ENCODE measurements at regions not wholly inside any gene's neighbourhood (a gene's known extent, or its start where the extent isn't known, plus 50 kb on each side); places are given as distances from the start of the nearest gene placed in this dataset.

GRCh38 chr18:38052879-38053590 is 487.4 kb upstream of the CELF4 start:
- DNase-seq (ENCODE audit: low spot score) = no peak

GRCh38 chr18:38047820-38048219 is 482.2 kb upstream of the CELF4 start:
- DNase-seq (ENCODE audit: low spot score) = no peak

- DNase-seq (ENCODE audit: low spot score) = no peak
Observed at GRCh38 chr18:38046651-38047050, 481.1 kb upstream of the CELF4 start.

DNA sequence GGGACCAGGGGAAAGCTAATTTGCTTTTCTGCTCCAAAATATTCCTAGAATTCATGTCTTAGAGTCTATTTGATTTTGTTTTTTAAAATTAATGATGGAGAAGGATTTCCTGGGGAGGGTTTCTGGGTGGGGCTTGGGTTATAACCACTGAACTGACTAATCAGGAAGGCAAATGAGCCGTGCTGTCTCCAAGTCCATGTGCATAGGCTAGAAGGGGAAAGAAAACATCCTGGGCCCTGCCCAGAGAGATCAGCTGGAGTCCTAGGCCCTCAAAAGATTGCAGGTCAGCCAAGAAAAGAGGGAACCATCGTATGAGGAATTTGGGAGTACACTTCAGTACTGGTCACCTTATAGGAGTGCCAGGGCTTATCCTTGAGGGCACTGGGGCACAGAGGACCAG is 480.2 kb upstream of the CELF4 start:
- DNase-seq (ENCODE audit: low spot score) = no peak

GRCh38 chr18:38042211-38042890 is 476.8 kb upstream of the CELF4 start:
- no peak for DNase-seq (ENCODE audit: low spot score)

DNA sequence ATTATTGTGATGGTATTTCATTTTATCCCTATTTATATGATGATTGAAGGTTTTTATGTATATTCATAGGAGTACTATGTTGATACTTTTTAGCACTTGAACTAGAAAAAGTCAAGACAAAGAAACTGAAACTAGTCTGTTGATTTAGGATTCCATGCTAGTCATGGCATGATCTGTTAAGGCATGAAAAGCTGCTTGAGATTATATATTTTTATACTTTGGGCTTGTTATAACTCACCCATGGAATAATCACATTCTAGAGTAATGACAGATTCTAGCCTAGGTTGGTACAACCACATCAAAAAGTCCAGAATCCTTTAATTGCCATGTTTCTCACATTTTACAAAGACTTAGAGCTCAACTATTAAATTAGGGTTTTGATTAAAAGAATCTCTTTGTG is 472.6 kb upstream of the CELF4 start:
- DNase-seq (ENCODE audit: low spot score) = no peak

GRCh38 chr18:38035193-38035592 is 469.6 kb upstream of the CELF4 start:
- no peak for DNase-seq (ENCODE audit: low spot score)

DNA sequence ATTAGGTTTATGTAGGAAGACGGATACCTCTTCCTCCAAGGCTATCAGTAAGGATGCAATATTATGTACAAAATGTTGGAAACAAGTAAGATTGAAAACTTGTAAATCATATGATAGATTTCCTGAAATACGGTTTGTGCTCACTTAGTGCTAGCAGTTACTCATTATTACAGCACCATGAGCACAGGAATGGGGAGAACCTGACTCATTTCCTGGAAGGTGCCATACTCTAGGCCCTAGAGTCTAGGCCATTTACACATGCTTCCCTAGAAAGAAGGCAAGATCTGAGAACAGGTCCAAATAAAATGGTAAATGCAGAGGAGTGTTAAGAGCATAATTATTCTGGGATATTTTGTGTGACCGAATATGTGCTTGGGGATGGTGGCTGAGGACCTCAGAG is 467.7 kb upstream of the CELF4 start:
- peak; percentile 47 for DNase-seq (ENCODE audit: low spot score)

DNA sequence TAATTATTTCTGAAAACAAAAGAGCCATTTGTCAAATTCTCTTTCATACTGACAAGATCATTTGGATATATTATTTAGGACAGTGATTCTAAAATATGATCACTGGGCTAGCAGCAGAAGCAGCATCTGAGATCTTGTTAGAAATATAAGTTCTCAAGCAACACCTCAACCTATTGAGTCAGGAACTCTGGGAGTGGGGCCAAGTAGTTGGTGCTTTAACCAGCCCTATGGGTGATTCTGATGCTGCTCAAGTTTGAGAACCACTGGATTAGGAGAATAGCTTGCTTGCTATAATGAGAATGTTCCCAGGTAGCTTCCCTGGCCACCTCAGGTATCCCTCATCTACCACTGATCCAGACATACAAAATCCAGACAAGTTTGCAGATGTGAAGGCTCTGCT is 466.9 kb upstream of the CELF4 start:
- DNase-seq (ENCODE audit: low spot score) = no peak

GRCh38 chr18:38028946-38029345 is 463.3 kb upstream of the CELF4 start:
- no peak for DNase-seq (ENCODE audit: low spot score)

- peak; percentile 78 for DNase-seq (ENCODE audit: low spot score)
Observed at GRCh38 chr18:38025433-38026038, 459.9 kb upstream of the CELF4 start.

DNA sequence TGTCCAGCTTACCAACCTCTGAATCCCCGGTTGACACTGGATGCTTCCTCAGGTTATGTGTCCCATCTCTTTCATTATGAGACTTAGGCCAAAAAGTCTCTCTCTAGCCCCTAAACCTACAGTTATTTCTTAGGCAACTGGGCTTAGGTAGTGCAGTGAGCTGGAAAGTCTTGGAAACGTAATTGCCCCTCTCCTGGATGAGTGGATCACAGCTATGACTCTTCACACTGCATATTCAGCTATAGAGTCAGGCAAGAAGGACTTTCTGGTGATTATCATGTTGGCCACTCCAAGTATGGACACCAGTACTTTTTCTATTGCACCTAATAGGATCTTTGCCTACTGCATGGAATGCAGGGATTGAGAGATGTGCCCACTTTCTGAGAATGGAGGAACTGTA is 458.3 kb upstream of the CELF4 start:
- DNase-seq (ENCODE audit: low spot score) = no peak

DNA sequence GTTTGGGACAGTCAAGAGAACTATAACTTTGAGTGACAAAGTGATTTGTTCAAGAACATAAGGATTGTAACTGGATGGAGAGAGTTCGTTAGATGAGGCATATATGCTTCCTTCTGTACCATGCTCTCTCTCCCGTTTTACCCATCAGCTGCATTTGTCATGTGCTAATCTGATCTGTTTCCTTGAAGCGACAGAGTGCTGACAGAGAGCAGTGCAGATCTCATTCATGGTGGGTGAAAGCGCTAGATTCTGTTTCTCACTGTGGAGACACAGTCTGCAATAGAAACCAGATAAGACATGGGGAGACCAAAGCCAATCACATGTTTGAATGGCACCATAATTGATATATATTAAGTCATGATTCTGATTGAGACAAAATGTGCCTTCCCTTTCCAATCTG is 456.6 kb upstream of the CELF4 start:
- DNase-seq (ENCODE audit: low spot score) = no peak

DNA sequence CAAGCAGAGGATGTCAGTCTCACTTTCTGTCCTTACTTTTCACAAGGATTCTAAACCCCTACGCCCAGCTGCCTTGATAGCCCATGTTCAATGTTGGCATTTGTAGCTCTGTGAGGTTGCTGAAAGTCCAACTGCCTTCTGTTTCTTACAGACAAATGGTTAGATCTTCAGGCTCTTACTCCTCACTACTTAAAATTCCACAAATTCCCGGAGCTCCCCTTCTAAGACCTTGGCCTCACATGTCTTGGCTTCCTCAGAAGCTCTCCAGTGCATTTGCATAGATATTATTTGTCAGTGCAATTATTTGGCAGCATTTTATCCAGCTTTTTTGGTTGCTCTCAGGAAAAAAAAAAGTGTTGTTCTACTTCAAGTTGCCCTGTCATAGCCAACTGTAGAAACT is 453.7 kb upstream of the CELF4 start:
- no peak for DNase-seq (ENCODE audit: low spot score)

DNA sequence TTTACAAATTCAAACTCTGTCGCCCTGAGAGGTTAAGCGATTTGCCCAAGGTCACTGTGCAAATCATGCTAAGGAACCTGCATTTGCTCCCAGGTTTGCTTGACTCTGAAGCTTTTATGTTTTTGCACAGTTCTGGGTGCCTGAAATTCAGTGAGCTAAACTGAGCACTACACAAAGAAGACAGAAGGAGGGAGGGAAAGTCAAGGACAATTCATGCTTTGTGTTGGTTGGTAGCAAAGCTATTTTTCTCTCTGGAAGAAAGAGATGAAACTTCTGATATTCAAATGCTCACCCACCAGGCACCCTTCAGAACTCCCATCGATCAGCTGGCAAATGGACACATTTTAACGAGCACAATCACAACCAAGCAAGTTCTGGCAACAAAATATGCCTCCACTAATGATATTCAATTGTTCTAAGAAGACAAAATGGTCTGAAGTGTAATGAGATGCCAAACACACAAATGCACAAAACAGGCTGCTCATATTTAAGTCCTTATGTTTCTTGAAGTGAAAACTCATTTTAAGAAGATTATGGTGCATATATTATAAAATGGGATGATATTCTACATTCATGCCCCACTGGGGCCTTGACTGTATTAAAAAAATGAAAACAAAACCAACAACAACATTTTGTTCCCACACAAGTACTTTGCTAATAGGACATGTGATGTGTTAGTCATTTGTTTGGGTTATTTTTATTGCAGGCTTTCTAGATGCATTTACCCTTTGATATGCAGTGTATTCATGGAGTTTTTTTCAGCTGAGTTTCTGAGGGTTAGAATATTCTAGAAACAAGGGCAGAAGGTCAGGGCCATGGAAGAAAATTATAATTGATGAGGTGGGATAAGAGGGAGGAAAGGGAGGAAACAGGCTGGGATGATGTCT is 445.6 kb upstream of the CELF4 start:
- peak; percentile 6 for DNase-seq (ENCODE audit: low spot score)

DNA sequence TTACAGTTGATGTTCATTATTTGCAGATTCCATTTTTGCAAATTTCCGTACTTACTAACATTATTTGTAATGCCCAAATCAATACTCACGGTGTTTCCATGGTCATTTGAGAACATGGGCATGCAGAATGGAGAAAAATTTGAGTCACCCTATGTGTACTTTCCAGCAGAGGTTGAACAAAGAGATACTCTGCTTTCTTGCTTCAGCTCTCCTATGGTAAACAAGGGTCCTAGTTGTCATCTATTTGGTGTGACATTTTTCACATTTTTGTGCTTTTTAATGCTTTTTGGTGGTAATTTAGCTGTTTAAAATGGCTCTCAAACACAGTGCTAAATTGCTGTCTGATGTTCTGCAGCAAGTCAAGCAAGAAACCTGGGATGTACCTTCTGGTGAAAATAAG is 444.4 kb upstream of the CELF4 start:
- DNase-seq (ENCODE audit: low spot score) = no peak

- DNase-seq (ENCODE audit: low spot score) = peak; percentile 13
Observed at GRCh38 chr18:38009320-38009719, 443.7 kb upstream of the CELF4 start.

- DNase-seq (ENCODE audit: low spot score) = peak; percentile 33
Observed at GRCh38 chr18:38007676-38008330, 442.2 kb upstream of the CELF4 start.

- no peak for DNase-seq (ENCODE audit: low spot score)
Observed at GRCh38 chr18:38007026-38007425, 441.4 kb upstream of the CELF4 start.

GRCh38 chr18:38006541-38006940 is 440.9 kb upstream of the CELF4 start:
- no peak for DNase-seq (ENCODE audit: low spot score)

GRCh38 chr18:37997695-37998094 is 432.1 kb upstream of the CELF4 start:
- DNase-seq (ENCODE audit: low spot score) = no peak

GRCh38 chr18:37987901-37988300 is 422.3 kb upstream of the CELF4 start:
- DNase-seq (ENCODE audit: low spot score) = no peak
